Thyroid gland (tissue), 4 donors: ENCODE measurements at regions not wholly inside any gene's neighbourhood (a gene's known extent, or its start where the extent isn't known, plus 50 kb on each side); places are given as distances from the start of the nearest gene placed in this dataset.

ENCODE experiments used
- DNase-seq, 2 donors: peaks; one replicate each; pipeline ENCODE4 v3.0.0-alpha.2; 2019
- H3K27ac ChIP-seq, 3 donors: fragments of 200-600 bp; sonication (generic); 1 replicate in 2 of 3; 2 replicates in 1 of 3; pipeline ENCODE4 v1.5.1; 2016 to 2019; ENCODE audit warnings: mild to moderate bottlenecking in 1 of 3, moderate library complexity in 1 of 3
- H3K27me3 ChIP-seq: fragments of 200-600 bp; sonication (generic); one replicate; pipeline ENCODE4 v1.5.1; 2019
- H3K36me3 ChIP-seq, 2 donors: fragments of 200-600 bp; sonication (generic); one replicate each; pipeline ENCODE4 v1.5.1; 2016 to 2019
- H3K4me1 ChIP-seq, 2 donors: fragments of 200-600 bp; sonication (generic); one replicate each; pipeline ENCODE4 v1.5.1; 2017 to 2019
- H3K4me3 ChIP-seq, 3 donors: fragments of 200-600 bp; sonication (generic); replicated peaks in 1 of 3; 1 replicate in 2 of 3; 2 replicates in 1 of 3; pipeline ENCODE4 v1.5.1; 2016; ENCODE audit warnings: mild to moderate bottlenecking in 1 of 3
- H3K9me3 ChIP-seq: fragments of 200-600 bp; sonication (generic); one replicate; pipeline ENCODE4 v1.5.1; 2017
- POLR2A ChIP-seq, 2 donors: fragments of 450-650 bp; IDR thresholded peaks; one replicate each; pipeline ENCODE4 v1.6.1; 2017; ENCODE audit warnings: antibody characterized with exemption in 2 of 2, mild to moderate bottlenecking in 2 of 2, moderate library complexity in 1 of 2
- WGBS, 2 donors: methylation state at CpG; one replicate each; pipeline ENCODE4 v1.1.5; 2017; 5-methylcytosine and 5-hydroxymethylcytosine counted together
- intact Hi-C: fragments of 100-400 bp; cut with DNase I; formaldehyde crosslinking; loops from one replicate; pipeline ENCODE4 v1.15.1; 2023
- TF ChIP-seq, protein P1 (sequence below), 6 experiments: fragments of 200-600 bp in 3 of 6; fragments of 450-650 bp in 3 of 6; sonication (generic) in 3 of 6; IDR thresholded peaks; one replicate each; pipeline ENCODE4 v1.5.1; 2016 to 2019; ENCODE audit warnings: antibody characterized with exemption in 6 of 6, mild to moderate bottlenecking in 2 of 6, inconsistent platforms in 1 of 6, moderate library complexity in 1 of 6

DNA sequence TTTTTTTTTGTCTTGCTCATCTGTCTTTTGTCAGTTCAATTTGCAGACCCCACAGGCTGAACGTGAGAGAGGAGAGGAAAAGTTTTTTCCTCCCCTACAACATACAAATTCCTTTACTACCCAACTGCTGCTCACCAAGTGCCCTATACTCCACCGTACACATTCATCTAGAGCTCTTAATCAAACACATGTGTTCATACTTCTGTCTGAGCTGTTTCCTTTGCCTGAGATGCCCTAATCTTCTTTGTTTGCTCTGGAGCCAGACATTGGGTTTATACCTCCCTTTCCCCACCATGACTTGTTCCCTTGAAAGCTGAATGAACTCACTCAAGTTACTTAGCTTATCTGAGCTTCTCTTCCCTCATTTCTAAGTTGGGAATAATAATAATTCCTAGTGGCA lies 122.7 kb upstream of the RASGRP1 start:
- Histone ChIP-seq H3K4me3 (no peak overlapping the region), H3K36me3 (no peaks in the 10 kb centered on the region), H3K27ac (no peak overlapping the region), H3K9me3 (no peaks in the 10 kb centered on the region), H3K27me3 (no peaks in the 10 kb centered on the region), H3K4me1 (no peaks in the 10 kb centered on the region)
- WGBS, 2 donors, result 51 to 56% methylated on average over 2 of the region's 2 CpGs
- intact Hi-C loops, result loop anchor here (5.0 kb wide), 1 partner anchor 245 kb away; no protein-coding TSS in a partner anchor
- DNase-seq, result no peak
- TF ChIP-seq POLR2A (IDR thresholded peaks at IDR 0.05), result no peak
- TF ChIP-seq, protein P1, sequence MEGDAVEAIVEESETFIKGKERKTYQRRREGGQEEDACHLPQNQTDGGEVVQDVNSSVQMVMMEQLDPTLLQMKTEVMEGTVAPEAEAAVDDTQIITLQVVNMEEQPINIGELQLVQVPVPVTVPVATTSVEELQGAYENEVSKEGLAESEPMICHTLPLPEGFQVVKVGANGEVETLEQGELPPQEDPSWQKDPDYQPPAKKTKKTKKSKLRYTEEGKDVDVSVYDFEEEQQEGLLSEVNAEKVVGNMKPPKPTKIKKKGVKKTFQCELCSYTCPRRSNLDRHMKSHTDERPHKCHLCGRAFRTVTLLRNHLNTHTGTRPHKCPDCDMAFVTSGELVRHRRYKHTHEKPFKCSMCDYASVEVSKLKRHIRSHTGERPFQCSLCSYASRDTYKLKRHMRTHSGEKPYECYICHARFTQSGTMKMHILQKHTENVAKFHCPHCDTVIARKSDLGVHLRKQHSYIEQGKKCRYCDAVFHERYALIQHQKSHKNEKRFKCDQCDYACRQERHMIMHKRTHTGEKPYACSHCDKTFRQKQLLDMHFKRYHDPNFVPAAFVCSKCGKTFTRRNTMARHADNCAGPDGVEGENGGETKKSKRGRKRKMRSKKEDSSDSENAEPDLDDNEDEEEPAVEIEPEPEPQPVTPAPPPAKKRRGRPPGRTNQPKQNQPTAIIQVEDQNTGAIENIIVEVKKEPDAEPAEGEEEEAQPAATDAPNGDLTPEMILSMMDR (IDR thresholded peaks at IDR 0.05), result no peak

DNA sequence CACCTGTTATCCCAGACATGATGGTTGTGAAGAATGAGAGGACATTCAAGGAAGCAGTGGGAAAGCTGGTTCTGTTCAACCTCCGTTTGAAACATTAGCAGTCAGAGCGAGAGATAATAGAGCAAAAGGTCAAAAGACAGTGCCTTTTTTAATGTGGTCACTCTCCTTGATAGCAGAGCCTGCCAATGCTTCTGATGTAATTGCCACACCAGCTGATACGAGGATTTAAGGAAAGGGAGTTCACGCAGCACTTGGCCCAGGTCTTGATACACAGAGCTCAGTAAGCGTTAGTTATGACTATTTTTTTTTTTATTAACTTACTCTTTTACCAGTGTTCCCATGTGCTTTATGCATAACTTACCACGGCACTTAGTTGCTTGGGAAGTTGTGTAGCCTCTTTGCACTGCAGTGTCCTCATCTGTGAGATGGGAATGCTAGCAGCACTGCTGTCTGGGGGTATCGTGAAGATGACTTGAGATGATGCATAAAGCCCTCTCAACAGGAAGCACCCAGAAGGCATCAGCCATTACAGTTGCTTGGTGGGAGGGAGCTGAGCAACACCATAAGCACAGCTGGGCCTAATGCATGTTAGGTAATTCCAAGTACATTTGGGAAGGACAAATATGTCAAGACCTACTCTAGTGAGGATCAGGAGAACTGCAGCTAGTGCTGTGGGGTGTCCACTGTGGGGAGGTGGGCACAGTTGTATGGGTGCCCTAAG lies 123.3 kb upstream of the RASGRP1 start:
- Histone ChIP-seq H3K4me1 (no peaks in the 10 kb centered on the region), H3K36me3 (no peaks in the 10 kb centered on the region)

DNA sequence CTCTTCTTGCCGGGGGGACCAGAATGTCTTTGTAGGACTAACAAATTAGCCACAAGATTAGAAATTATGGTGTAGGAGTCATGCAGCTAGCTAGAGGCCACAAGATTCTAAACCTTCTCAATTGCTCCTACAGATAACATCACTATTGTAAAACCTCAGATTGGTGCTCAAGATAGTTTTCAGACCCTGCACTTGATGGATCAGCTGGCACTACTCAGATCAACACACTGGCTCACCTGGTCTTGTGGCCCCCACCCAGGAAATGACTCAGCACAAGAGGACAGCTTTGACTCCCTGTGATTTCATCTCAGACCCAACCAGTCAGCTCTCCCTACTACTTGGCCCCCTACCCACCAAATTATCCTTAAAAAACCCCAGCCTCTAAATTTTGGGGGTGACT lies 124.1 kb upstream of the RASGRP1 start:
- no peaks in the 10 kb centered on the region for H3K9me3 ChIP-seq
- WGBS, 2 donors, result 78 to 87% methylated on average over 1 of the region's 1 CpG
- no peak for TF ChIP-seq POLR2A (IDR thresholded peaks at IDR 0.05)
- TF ChIP-seq, protein P1 (IDR thresholded peaks at IDR 0.05), result no peak
- no peaks in the 10 kb centered on the region for H3K36me3 ChIP-seq
- no peak overlapping the region for H3K4me3 ChIP-seq
- DNase-seq, result no peak
- intact Hi-C loops, result loop anchor here (5.0 kb wide), 1 partner anchor 246 kb away; no protein-coding TSS in a partner anchor
- H3K4me1 ChIP-seq, result no peaks in the 10 kb centered on the region
- no peak overlapping the region for H3K27ac ChIP-seq
- no peaks in the 10 kb centered on the region for H3K27me3 ChIP-seq

More for the DNA sequence above, 123.3 kb upstream of the RASGRP1 start:
- Histone ChIP-seq H3K27me3 (no peaks in the 10 kb centered on the region), H3K9me3 (no peaks in the 10 kb centered on the region), H3K27ac (no peak overlapping the region), H3K4me3 (no peak overlapping the region)
- TF ChIP-seq, protein P1 (IDR thresholded peaks at IDR 0.05), result no peak
- TF ChIP-seq POLR2A (IDR thresholded peaks at IDR 0.05), result no peak
- intact Hi-C loops, result loop anchor here (5.0 kb wide), 1 partner anchor 246 kb away; no protein-coding TSS in a partner anchor
- DNase-seq, result no peak
- WGBS, 2 donors, result 80 to 85% methylated on average over 7 of the region's 7 CpGs

DNA sequence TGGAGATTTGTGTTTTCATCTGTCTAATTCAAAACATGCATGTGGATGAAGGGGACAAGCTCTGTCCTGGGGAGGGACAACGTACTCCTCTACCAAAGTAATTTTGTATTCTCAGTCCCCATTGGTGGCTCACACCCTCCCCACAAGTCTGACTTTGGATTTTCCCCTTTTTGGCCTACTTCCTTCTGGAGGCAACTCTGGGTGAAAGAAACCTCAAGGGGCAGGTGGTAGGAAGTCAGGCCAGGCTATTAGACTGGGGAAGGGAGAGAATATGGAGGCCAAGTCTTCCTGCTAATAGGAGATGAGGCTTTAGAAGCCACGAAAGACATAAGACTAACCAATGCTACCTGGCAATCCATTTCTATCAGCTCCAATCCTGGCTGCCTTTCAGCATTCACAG lies 124.9 kb upstream of the RASGRP1 start:
- DNase-seq, result no peak
- Histone ChIP-seq H3K27me3 (no peaks in the 10 kb centered on the region), H3K27ac (no peak overlapping the region), H3K9me3 (no peaks in the 10 kb centered on the region), H3K36me3 (no peaks in the 10 kb centered on the region), H3K4me1 (no peaks in the 10 kb centered on the region), H3K4me3 (no peak overlapping the region)
- TF ChIP-seq, protein P1 (IDR thresholded peaks at IDR 0.05), result no peak
- no peak for TF ChIP-seq POLR2A (IDR thresholded peaks at IDR 0.05)
- 92 to 100% methylated on average over 2 of the region's 2 CpGs for WGBS, 2 donors
- intact Hi-C loops, result loop anchor here (5.0 kb wide), 1 partner anchor 247 kb away; no protein-coding TSS in a partner anchor

DNA sequence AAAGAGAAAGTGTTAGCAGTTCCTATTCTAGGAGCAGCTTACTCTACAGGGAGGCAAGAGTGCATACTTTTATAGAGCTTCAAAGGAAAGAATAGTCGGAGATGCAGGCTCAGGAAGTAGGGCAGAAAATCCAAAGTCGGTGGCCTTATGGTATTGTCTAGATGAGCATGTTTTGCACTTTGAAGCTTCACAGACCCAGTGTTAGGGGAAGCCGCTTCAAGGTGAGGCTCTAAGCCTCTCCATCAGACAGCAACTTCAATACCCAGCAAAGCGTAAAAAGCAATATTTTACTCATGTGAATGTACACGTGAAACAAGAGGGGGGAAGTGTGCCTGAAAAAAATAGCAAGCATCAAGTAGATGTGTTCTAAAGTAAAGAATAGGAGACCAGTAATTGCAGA lies 125.6 kb upstream of the RASGRP1 start:
- intact Hi-C loops, result no loop called here
- H3K9me3 ChIP-seq, result no peaks in the 10 kb centered on the region
- TF ChIP-seq, protein P1 (IDR thresholded peaks at IDR 0.05), result no peak
- no peak for TF ChIP-seq POLR2A (IDR thresholded peaks at IDR 0.05)

More for the DNA sequence above, 125.6 kb upstream of the RASGRP1 start:
- H3K36me3 ChIP-seq, result no peaks in the 10 kb centered on the region
- no peak overlapping the region for H3K27ac ChIP-seq
- DNase-seq, result no peak
- H3K4me3 ChIP-seq, result no peak overlapping the region
- WGBS, 2 donors, result 41 to 57% methylated on average over 5 of the region's 5 CpGs
- no peaks in the 10 kb centered on the region for H3K4me1 ChIP-seq
- no peaks in the 10 kb centered on the region for H3K27me3 ChIP-seq
